ENCODE measurements at regions not wholly inside any gene's neighbourhood (a gene's known extent, or its start where the extent isn't known, plus 50 kb on each side); places are given as distances from the start of the nearest gene placed in this dataset.

GRCh38 chr2:128773641-128774319 lies 455.1 kb upstream of the HS6ST1 start:
- no peaks in the 10 kb centered on the region for H3K4me1 ChIP-seq (ENCODE audit: insufficient read depth)
- DNase-seq, result peak in 1 of 5 donors; percentile 12
- no peak for TF ChIP-seq EP300 (IDR thresholded peaks at IDR 0.05)
- no peak for TF ChIP-seq CTCF (IDR thresholded peaks at IDR 0.05)
- TF ChIP-seq POLR2A (IDR thresholded peaks at IDR 0.05), result no peak
- H3K27ac ChIP-seq, result no peak overlapping the region
- no peaks in the 10 kb centered on the region for H3K9me3 ChIP-seq
- no peaks in the 10 kb centered on the region for H3K27me3 ChIP-seq
- intact Hi-C loops (cut with DNase I), result no loop called here
- no peak overlapping the region for H3K4me3 ChIP-seq
- 85 to 89% (median 89%) methylated on average over 16 of the region's 16 CpGs for WGBS, 3 donors
- H3K36me3 ChIP-seq, result no peaks in the 10 kb centered on the region

GRCh38 chr2:128774320-128775216 lies 455.9 kb upstream of the HS6ST1 start:
- Histone ChIP-seq H3K9me3 (no peaks in the 10 kb centered on the region), H3K4me3 (no peak overlapping the region), H3K4me1 (ENCODE audit: insufficient read depth) (no peaks in the 10 kb centered on the region), H3K27me3 (no peaks in the 10 kb centered on the region), H3K36me3 (no peaks in the 10 kb centered on the region), H3K27ac (no peak overlapping the region)
- TF ChIP-seq CTCF (IDR thresholded peaks at IDR 0.05) (no peak), POLR2A (IDR thresholded peaks at IDR 0.05) (no peak), EP300 (IDR thresholded peaks at IDR 0.05) (no peak)
- DNase-seq, result peak in 1 of 5 donors; percentile 31
- WGBS, 3 donors, result 70 to 81% (median 74%) methylated on average over 7 of the region's 7 CpGs
- intact Hi-C loops (cut with DNase I), result no loop called here

- no peaks in the 10 kb centered on the region for H3K9me3 ChIP-seq
- peak in 1 of 5 donors; percentile 13 for DNase-seq
- intact Hi-C loops (cut with DNase I), result no loop called here
Observed at GRCh38 chr2:128775217-128775913, 456.7 kb upstream of the HS6ST1 start.

More at GRCh38 chr2:128775217-128775913, 456.7 kb upstream of the HS6ST1 start:
- Histone ChIP-seq H3K36me3 (no peaks in the 10 kb centered on the region), H3K27ac (no peak overlapping the region), H3K27me3 (no peaks in the 10 kb centered on the region), H3K4me1 (ENCODE audit: insufficient read depth) (no peaks in the 10 kb centered on the region), H3K4me3 (no peak overlapping the region)
- TF ChIP-seq POLR2A (IDR thresholded peaks at IDR 0.05) (no peak), CTCF (IDR thresholded peaks at IDR 0.05) (no peak), EP300 (IDR thresholded peaks at IDR 0.05) (no peak)
- WGBS, 3 donors, result 92 to 96% (median 93%) methylated on average over 10 of the region's 10 CpGs

Data from ovary (tissue), 7 donors.